ENCODE measurements at regions not wholly inside any gene's neighbourhood (a gene's known extent, or its start where the extent isn't known, plus 50 kb on each side); places are given as distances from the start of the nearest gene placed in this dataset.
A peak's percentile ranks its signal among the peaks of the same experiment; 100 is the strongest.

- Mint-ChIP-seq H3K27ac (no peak overlapping the region), H3K36me3 (no peaks in the 10 kb centered on the region), H3K9me3 (peaks cover 4% of the 10 kb centered on the region in 2 donors), H3K4me3 (no peak overlapping the region), H3K4me1 (no peaks in the 10 kb centered on the region), H3K27me3 (peaks cover 29 to 31% of the 10 kb centered on the region in 2 donors)
- no peak for ATAC-seq (replicated peaks)
- DNase-seq, result no peak
These were observed 239.2 kb upstream of the ZMIZ1 start for GRCh38 chr10:78829565-78829964.

- DNase-seq (no peak), ATAC-seq (replicated peaks) (no peak)
- Mint-ChIP-seq H3K27me3 (peaks cover 32 to 39% of the 10 kb centered on the region in 2 donors), H3K4me3 (no peak overlapping the region), H3K4me1 (no peaks in the 10 kb centered on the region), H3K9me3 (peaks cover 4% of the 10 kb centered on the region in 2 donors), H3K36me3 (no peaks in the 10 kb centered on the region), H3K27ac (no peak overlapping the region)
These were observed 238.4 kb upstream of the ZMIZ1 start for GRCh38 chr10:78830062-78830975.

GRCh38 chr10:78830976-78831375 lies 237.8 kb upstream of the ZMIZ1 start:
- Mint-ChIP-seq H3K36me3 (no peaks in the 10 kb centered on the region), H3K27me3 (peaks cover 38 to 45% of the 10 kb centered on the region in 2 donors), H3K27ac (no peak overlapping the region), H3K9me3 (peaks cover 4% of the 10 kb centered on the region in 2 donors), H3K4me3 (no peak overlapping the region), H3K4me1 (no peaks in the 10 kb centered on the region)
- DNase-seq, result no peak
- no peak for ATAC-seq (replicated peaks)

GRCh38 chr10:78831461-78831860 lies 237.3 kb upstream of the ZMIZ1 start:
- Mint-ChIP-seq H3K27me3 (peaks cover 40 to 49% of the 10 kb centered on the region in 2 donors), H3K4me3 (no peak overlapping the region), H3K36me3 (no peaks in the 10 kb centered on the region), H3K4me1 (no peaks in the 10 kb centered on the region), H3K9me3 (peaks cover 4% of the 10 kb centered on the region in 2 donors), H3K27ac (no peak overlapping the region)
- no peak for DNase-seq
- ATAC-seq (replicated peaks), result no peak

- Mint-ChIP-seq H3K27ac (no peak overlapping the region), H3K36me3 (no peaks in the 10 kb centered on the region), H3K4me3 (no peak overlapping the region), H3K27me3 (peaks cover 40 to 49% of the 10 kb centered on the region in 2 donors), H3K4me1 (no peaks in the 10 kb centered on the region), H3K9me3 (peaks cover 4% of the 10 kb centered on the region in 2 donors)
- DNase-seq (no peak), ATAC-seq (replicated peaks) (no peak)
These were observed 236.5 kb upstream of the ZMIZ1 start for GRCh38 chr10:78832281-78832680.

- Mint-ChIP-seq H3K4me3 (no peak overlapping the region), H3K9me3 (peaks cover 3 to 9% of the 10 kb centered on the region in 2 donors), H3K4me1 (no peaks in the 10 kb centered on the region), H3K27me3 (peaks cover 32 to 40% of the 10 kb centered on the region in 2 donors), H3K36me3 (peaks cover 0 to 2% of the 10 kb centered on the region in 2 donors), H3K27ac (no peak overlapping the region)
- DNase-seq (no peak), ATAC-seq (replicated peaks) (no peak)
These were observed 230.6 kb upstream of the ZMIZ1 start for GRCh38 chr10:78838141-78838657.

GRCh38 chr10:78843495-78843894 lies 225.3 kb upstream of the ZMIZ1 start:
- Mint-ChIP-seq H3K4me1 (no peaks in the 10 kb centered on the region), H3K4me3 (no peak overlapping the region), H3K36me3 (peaks cover 0 to 2% of the 10 kb centered on the region in 2 donors), H3K27me3 (peaks cover 14 to 22% of the 10 kb centered on the region in 2 donors), H3K9me3 (peaks cover 7 to 8% of the 10 kb centered on the region in 2 donors), H3K27ac (no peak overlapping the region)
- DNase-seq (no peak), ATAC-seq (replicated peaks) (no peak)

- ATAC-seq (replicated peaks) (no peak), DNase-seq (no peak)
- Mint-ChIP-seq H3K27ac (no peak overlapping the region), H3K36me3 (peaks cover 0 to 2% of the 10 kb centered on the region in 2 donors), H3K4me1 (no peaks in the 10 kb centered on the region), H3K27me3 (peaks cover 14 to 27% of the 10 kb centered on the region in 2 donors), H3K4me3 (no peak overlapping the region), H3K9me3 (peaks cover 8 to 10% of the 10 kb centered on the region in 2 donors)
These were observed 223.7 kb upstream of the ZMIZ1 start for GRCh38 chr10:78844960-78845607.

- peaks cover 8 to 10% of the 10 kb centered on the region in 2 donors for H3K9me3 Mint-ChIP-seq
- H3K27ac Mint-ChIP-seq, result no peak overlapping the region
- H3K4me1 Mint-ChIP-seq, result no peaks in the 10 kb centered on the region
- peaks cover 10 to 26% of the 10 kb centered on the region in 2 donors for H3K27me3 Mint-ChIP-seq
- H3K4me3 Mint-ChIP-seq, result no peak overlapping the region
- ATAC-seq (replicated peaks) (peak in 1 of 2 donors; percentile 19), DNase-seq (no peak)
- H3K36me3 Mint-ChIP-seq, result peaks cover 0 to 2% of the 10 kb centered on the region in 2 donors
These were observed 222.7 kb upstream of the ZMIZ1 start for GRCh38 chr10:78846071-78846470.

GRCh38 chr10:78846760-78847159 lies 222.0 kb upstream of the ZMIZ1 start:
- H3K27ac Mint-ChIP-seq, result no peak overlapping the region
- peaks cover 8% of the 10 kb centered on the region in 2 donors for H3K9me3 Mint-ChIP-seq
- no peak overlapping the region for H3K4me3 Mint-ChIP-seq
- no peaks in the 10 kb centered on the region for H3K4me1 Mint-ChIP-seq
- H3K36me3 Mint-ChIP-seq, result peaks cover 0 to 2% of the 10 kb centered on the region in 2 donors
- no peak for DNase-seq
- no peak for ATAC-seq (replicated peaks)
- peaks cover 3 to 19% of the 10 kb centered on the region in 2 donors for H3K27me3 Mint-ChIP-seq

- ATAC-seq (replicated peaks), result no peak
- Mint-ChIP-seq H3K9me3 (peaks cover 8% of the 10 kb centered on the region in 2 donors), H3K36me3 (peaks cover 0 to 2% of the 10 kb centered on the region in 2 donors), H3K4me1 (no peaks in the 10 kb centered on the region), H3K4me3 (no peak overlapping the region), H3K27ac (no peak overlapping the region), H3K27me3 (peaks cover 0 to 19% of the 10 kb centered on the region in 2 donors)
- DNase-seq, result no peak
These were observed 221.3 kb upstream of the ZMIZ1 start for GRCh38 chr10:78847485-78847884.

- no peak for DNase-seq
These were observed 219.7 kb upstream of the ZMIZ1 start for GRCh38 chr10:78849115-78849514.

GRCh38 chr10:78849731-78850130 lies 219.0 kb upstream of the ZMIZ1 start:
- ATAC-seq (replicated peaks) (no peak), DNase-seq (no peak)
- Mint-ChIP-seq H3K36me3 (no peaks in the 10 kb centered on the region), H3K27me3 (peaks cover 4 to 14% of the 10 kb centered on the region in 2 donors), H3K9me3 (peaks cover 0 to 2% of the 10 kb centered on the region in 2 donors), H3K4me1 (no peaks in the 10 kb centered on the region), H3K4me3 (no peak overlapping the region), H3K27ac (no peak overlapping the region)

More at GRCh38 chr10:78849115-78849514, 219.7 kb upstream of the ZMIZ1 start:
- Mint-ChIP-seq H3K36me3 (no peaks in the 10 kb centered on the region), H3K4me1 (no peaks in the 10 kb centered on the region), H3K4me3 (no peak overlapping the region), H3K9me3 (peaks cover under 1 to 2% of the 10 kb centered on the region in 2 donors), H3K27ac (no peak overlapping the region), H3K27me3 (peaks cover 4 to 14% of the 10 kb centered on the region in 2 donors)
- no peak for ATAC-seq (replicated peaks)

GRCh38 chr10:78850644-78851435 lies 217.9 kb upstream of the ZMIZ1 start:
- no peaks in the 10 kb centered on the region for H3K36me3 Mint-ChIP-seq
- no peak overlapping the region for H3K27ac Mint-ChIP-seq
- H3K9me3 Mint-ChIP-seq, result peaks cover 0 to 2% of the 10 kb centered on the region in 2 donors
- H3K27me3 Mint-ChIP-seq, result peaks cover 4 to 14% of the 10 kb centered on the region in 2 donors
- no peaks in the 10 kb centered on the region for H3K4me1 Mint-ChIP-seq
- DNase-seq, result no peak
- H3K4me3 Mint-ChIP-seq, result no peak overlapping the region
- no peak for ATAC-seq (replicated peaks)
